Transverse colon (tissue), 4 donors: ENCODE measurements at regions not wholly inside any gene's neighbourhood (a gene's known extent, or its start where the extent isn't known, plus 50 kb on each side); places are given as distances from the start of the nearest gene placed in this dataset.

ENCODE experiments used
- CTCF ChIP-seq, 5 experiments: fragments of 200-600 bp in 3 of 5; fragments of 450-650 bp in 2 of 5; sonication (generic) in 3 of 5; IDR thresholded peaks; 1 replicate in 2 of 5; 2 replicates in 3 of 5; pipeline ENCODE4 v1.5.1; 2016 to 2017; ENCODE audit warnings: antibody characterized with exemption in 5 of 5, inconsistent platforms in 3 of 5, mild to moderate bottlenecking in 2 of 5, moderate library complexity in 1 of 5
- POLR2A ChIP-seq: fragments of 450-650 bp; IDR thresholded peaks from one replicate; pipeline ENCODE4 v1.6.1; 2016; ENCODE audit warnings: antibody characterized with exemption, mild to moderate bottlenecking, moderate library complexity
- POLR2AphosphoS5 ChIP-seq, 3 donors: sonication (generic); formaldehyde crosslinking; IDR thresholded peaks; one replicate each; pipeline ENCODE4 v1.6.1; 2016; ENCODE audit warnings: antibody characterized with exemption in 3 of 3

- TF ChIP-seq CTCF (IDR thresholded peaks at IDR 0.05) (no peak), POLR2A (no peak), POLR2AphosphoS5 (IDR thresholded peaks at IDR 0.05) (no peak)
Measured at GRCh38 chr22:49177666-49178065, 650.0 kb downstream of the BRD1 start.
